OCI-LY1 (cell line): ENCODE measurements at regions not wholly inside any gene's neighbourhood (a gene's known extent, or its start where the extent isn't known, plus 50 kb on each side); places are given as distances from the start of the nearest gene placed in this dataset.

Source experiments
- EZH2 ChIP-seq: fragments of 200-600 bp; sonication (generic), shearing (Covaris generic); IDR thresholded peaks from 2 replicates; pipeline ENCODE4 v1.8.0; 2017; ENCODE audit warnings: borderline replicate concordance, mixed run types, mild to moderate bottlenecking, antibody characterized with exemption, low read length, moderate library complexity, mixed read lengths
- TF ChIP-seq, protein P1 (sequence below): fragments of 200-600 bp; sonication (generic), shearing (Covaris generic); IDR thresholded peaks from 2 replicates; pipeline ENCODE4 v1.5.1; 2017; ENCODE audit warnings: mild to moderate bottlenecking, antibody characterized with exemption, low read length, moderate library complexity, mixed read lengths

GRCh38 chr12:14278294-14278953 lies 87.1 kb upstream of the ATF7IP start:
- TF ChIP-seq, protein P1, sequence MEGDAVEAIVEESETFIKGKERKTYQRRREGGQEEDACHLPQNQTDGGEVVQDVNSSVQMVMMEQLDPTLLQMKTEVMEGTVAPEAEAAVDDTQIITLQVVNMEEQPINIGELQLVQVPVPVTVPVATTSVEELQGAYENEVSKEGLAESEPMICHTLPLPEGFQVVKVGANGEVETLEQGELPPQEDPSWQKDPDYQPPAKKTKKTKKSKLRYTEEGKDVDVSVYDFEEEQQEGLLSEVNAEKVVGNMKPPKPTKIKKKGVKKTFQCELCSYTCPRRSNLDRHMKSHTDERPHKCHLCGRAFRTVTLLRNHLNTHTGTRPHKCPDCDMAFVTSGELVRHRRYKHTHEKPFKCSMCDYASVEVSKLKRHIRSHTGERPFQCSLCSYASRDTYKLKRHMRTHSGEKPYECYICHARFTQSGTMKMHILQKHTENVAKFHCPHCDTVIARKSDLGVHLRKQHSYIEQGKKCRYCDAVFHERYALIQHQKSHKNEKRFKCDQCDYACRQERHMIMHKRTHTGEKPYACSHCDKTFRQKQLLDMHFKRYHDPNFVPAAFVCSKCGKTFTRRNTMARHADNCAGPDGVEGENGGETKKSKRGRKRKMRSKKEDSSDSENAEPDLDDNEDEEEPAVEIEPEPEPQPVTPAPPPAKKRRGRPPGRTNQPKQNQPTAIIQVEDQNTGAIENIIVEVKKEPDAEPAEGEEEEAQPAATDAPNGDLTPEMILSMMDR: no peak
- no peak for TF ChIP-seq EZH2
